ENCODE measurements at regions not wholly inside any gene's neighbourhood (a gene's known extent, or its start where the extent isn't known, plus 50 kb on each side); places are given as distances from the start of the nearest gene placed in this dataset.

- no peak for TF ChIP-seq CTCF (IDR thresholded peaks at IDR 0.05)
- no peak for TF ChIP-seq POLR2AphosphoS5 (IDR thresholded peaks at IDR 0.05; ENCODE audit: insufficient read depth in 1 of 2, low read depth in 1 of 2)
Observed at GRCh38 chr16:64370112-64370511, 751.8 kb downstream of the CDH11 start.

Data from vagina (tissue), 2 donors.